Activated CD4-positive, alpha-beta T cell treated with anti-CD3 and anti-CD28 coated beads for 36 hours (primary cell): ENCODE measurements at regions not wholly inside any gene's neighbourhood (a gene's known extent, or its start where the extent isn't known, plus 50 kb on each side); places are given as distances from the start of the nearest gene placed in this dataset.
"Not testable (repeated sequence)": the region's sequence is repeated elsewhere in the genome, so short reads cannot be mapped to it uniquely, and the experiment has no call there.

Experiments used
- ATAC-seq: fragments of 200-7000 bp; cut with Tn5 transposase; one replicate; pipeline ENCODE4 v1.10.0; 2021; ENCODE audit warnings: mild to moderate bottlenecking, moderate library complexity
- CTCF ChIA-PET: fragments of 350-600 bp; sonication (Branson Sonifier 250); formaldehyde crosslinking; loops from one replicate; lab custom pipeline; 2021; ENCODE audit warnings: antibody characterized with exemption; lab: Charles Lee
- POLR2A ChIA-PET: fragments of 350-600 bp; sonication (Branson Sonifier 250); formaldehyde crosslinking; loops from one replicate; lab custom pipeline; 2021; ENCODE audit warnings: antibody characterized with exemption, inconsistent platforms; lab: Charles Lee
- DNase-seq: peaks from one replicate; pipeline ENCODE4 v3.0.0-alpha.2; 2020
- H3K27ac Mint-ChIP-seq: one replicate; pipeline ENCODE4 v1.8.0; 2021; ENCODE audit warnings: mixed read lengths
- H3K27me3 Mint-ChIP-seq: one replicate; pipeline ENCODE4 v1.8.0; 2021; ENCODE audit warnings: mixed read lengths
- H3K36me3 Mint-ChIP-seq: one replicate; pipeline ENCODE4 v1.8.0; 2021; ENCODE audit warnings: low read depth, mixed read lengths
- H3K4me1 Mint-ChIP-seq: one replicate; pipeline ENCODE4 v1.8.0; 2021; ENCODE audit warnings: mixed read lengths
- H3K4me3 Mint-ChIP-seq: one replicate; pipeline ENCODE4 v1.8.0; 2021; ENCODE audit warnings: mild to moderate bottlenecking, moderate library complexity, mixed read lengths
- H3K9me3 Mint-ChIP-seq: one replicate; pipeline ENCODE4 v1.8.0; 2021; ENCODE audit warnings: low read depth, mixed read lengths
- intact Hi-C, 2 experiments: fragments of 100-400 bp; cut with DNase I in 1 of 2; cut with micrococcal nuclease in 1 of 2; formaldehyde crosslinking; loops; one replicate each; pipeline versions ENCODE4 v1.14.2 to v1.15.1; 2022 to 2024; cut with DNase I, micrococcal nuclease

DNA sequence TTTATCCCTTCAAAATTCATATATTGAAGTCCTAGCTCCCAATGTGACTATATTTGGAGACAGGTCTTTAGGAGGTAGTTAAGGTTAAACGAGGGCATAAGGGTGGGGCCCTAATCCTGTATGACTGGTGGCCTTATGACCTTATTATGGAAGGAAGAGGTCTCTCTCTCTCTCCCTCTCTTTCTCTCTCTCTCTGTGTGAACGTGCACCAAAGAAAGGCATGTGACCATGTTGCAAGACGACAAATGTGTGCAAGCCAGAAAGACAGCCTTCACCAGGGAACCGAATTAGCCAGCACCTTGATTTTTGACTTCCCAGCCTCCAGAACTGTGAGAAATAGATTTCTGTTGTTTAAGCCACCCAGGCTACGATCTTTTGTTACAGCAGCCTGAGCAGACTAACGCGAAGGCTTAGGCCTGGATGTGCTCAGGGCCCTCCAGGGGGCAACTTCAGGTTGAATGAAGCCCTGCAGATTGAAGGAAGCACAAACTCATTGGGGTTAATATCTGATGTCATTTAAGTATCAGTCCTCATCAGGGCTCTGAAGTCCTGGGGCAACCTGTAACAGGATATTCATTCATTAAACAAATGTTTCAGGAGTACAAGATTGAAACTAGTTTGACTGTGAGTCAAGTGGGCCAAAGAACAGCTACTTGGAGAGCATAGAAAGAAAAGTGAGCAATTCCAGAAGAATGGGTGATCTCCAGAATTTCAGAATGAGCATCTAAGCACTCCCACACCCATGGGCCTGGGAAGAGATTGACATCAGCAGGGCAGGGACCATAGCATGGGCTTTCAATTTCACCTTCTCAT lies 157.4 kb upstream of the TNFAIP3 start:
- peaks cover 6% of the 10 kb centered on the region for H3K36me3 Mint-ChIP-seq
- H3K9me3 Mint-ChIP-seq, result peaks cover 15% of the 10 kb centered on the region
- H3K27me3 Mint-ChIP-seq, result no peaks in the 10 kb centered on the region
- ChIA-PET POLR2A (interaction anchor here (0.6 to 2.2 kb wide), 9 partner anchors 11 to 1059 kb away, joined by 3 to 14 read pairs (median 3); partner anchors contain the start of gene TNFAIP3), CTCF (interaction anchor here (1.0 to 3.0 kb wide), 11 partner anchors 7 to 297 kb away, joined by 3 to 88 read pairs (median 6); partner anchors contain the start of gene TNFAIP3)
- ATAC-seq (peak; percentile 65), DNase-seq (peak; percentile 71)
- H3K4me1 Mint-ChIP-seq, result peaks cover 77% of the 10 kb centered on the region
- peak overlapping the region; percentile 22 for H3K4me3 Mint-ChIP-seq
- peak overlapping the region; percentile 91 for H3K27ac Mint-ChIP-seq
- intact Hi-C loops, result loop anchor here in 1 of 2 experiments (2.0 kb wide), 2 partner anchors 81 to 89 kb away; no protein-coding TSS in a partner anchor

DNA sequence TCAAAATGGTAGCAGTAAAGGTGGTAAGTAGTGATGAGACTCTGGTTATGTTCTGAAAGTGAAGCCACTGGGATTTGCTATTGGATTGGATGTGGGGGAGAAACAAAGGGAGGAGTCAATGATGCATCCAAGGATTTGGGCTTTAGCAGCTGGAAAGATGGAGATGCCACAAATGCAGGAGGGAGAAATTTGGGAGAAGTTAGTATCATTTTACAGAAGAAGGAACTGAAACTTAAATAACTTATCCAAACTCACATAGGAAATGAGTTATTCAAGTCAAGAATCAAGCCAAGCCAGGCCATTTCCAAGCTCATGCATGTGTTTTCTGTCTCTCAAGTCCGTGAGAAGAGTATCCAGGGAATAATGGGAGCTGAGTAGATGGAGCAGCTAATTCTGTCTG lies 155.1 kb upstream of the TNFAIP3 start:
- POLR2A ChIA-PET, result no interaction called here
- CTCF ChIA-PET, result interaction anchor here (0.6 to 1.1 kb wide), 5 partner anchors 157 to 264 kb away, joined by 3 to 4 read pairs (median 3); no protein-coding TSS in a partner anchor
- peaks cover 79% of the 10 kb centered on the region for H3K4me1 Mint-ChIP-seq
- DNase-seq (no peak), ATAC-seq (no peak)
- H3K36me3 Mint-ChIP-seq, result peaks cover 6% of the 10 kb centered on the region
- peaks cover 15% of the 10 kb centered on the region for H3K9me3 Mint-ChIP-seq
- intact Hi-C loops, result no loop called here
- H3K27me3 Mint-ChIP-seq, result no peaks in the 10 kb centered on the region
- H3K27ac Mint-ChIP-seq, result no peak overlapping the region
- no peak overlapping the region for H3K4me3 Mint-ChIP-seq

DNA sequence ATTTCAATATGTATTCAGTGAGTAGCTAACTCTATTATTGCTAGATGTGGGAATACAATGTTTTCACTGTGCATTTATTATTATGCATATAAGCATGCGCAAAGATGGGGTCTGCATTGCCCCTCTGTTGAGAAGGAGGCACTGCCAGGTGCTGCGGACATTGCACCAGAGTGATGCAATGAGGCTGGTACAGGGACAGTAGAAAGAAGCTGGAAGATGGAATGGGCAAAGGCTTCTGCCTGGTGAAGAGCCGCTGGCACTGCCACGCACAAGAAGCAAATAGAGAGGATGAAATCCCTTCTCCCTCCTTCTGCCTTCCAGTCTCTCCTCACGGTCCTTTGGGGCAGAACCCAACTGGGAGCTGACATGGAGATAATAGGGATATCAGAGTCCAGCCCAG lies 154.5 kb upstream of the TNFAIP3 start:
- Mint-ChIP-seq H3K36me3 (peaks cover 6% of the 10 kb centered on the region), H3K9me3 (peaks cover 15% of the 10 kb centered on the region), H3K4me3 (no peak overlapping the region), H3K4me1 (peaks cover 80% of the 10 kb centered on the region), H3K27ac (no peak overlapping the region), H3K27me3 (no peaks in the 10 kb centered on the region)
- ChIA-PET POLR2A (no interaction called here), CTCF (interaction anchor here (0.6 to 1.5 kb wide), 7 partner anchors 87 to 263 kb away, joined by 3 to 10 read pairs (median 3); no protein-coding TSS in a partner anchor)
- ATAC-seq (no peak), DNase-seq (no peak)
- intact Hi-C loops, result no loop called here

DNA sequence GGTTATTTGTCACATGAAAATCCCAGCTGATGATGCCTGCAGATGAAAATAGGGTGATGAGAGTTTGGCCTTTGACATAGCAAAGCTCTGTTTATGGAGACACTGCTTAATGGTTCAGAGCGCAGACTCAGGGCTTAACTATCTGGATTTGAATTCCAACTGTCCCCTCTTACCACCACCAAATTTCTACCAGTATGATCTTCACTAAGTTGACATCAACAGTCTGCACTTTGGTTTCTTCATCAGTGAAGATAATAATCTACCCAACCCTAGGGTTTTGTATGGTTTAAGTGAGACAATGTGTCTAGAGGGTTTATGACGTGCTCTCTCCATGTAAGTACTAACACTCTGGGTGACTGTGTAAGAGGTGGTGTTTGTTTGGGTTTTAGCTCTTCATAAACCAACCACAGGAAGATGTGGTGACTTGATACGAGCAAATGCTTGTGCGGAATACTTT lies 151.4 kb upstream of the TNFAIP3 start:
- peak; percentile 89 for ATAC-seq
- peaks cover 59% of the 10 kb centered on the region for H3K4me1 Mint-ChIP-seq
- H3K9me3 Mint-ChIP-seq, result peaks cover 13% of the 10 kb centered on the region
- intact Hi-C loops, result no loop called here
- no peak overlapping the region for H3K4me3 Mint-ChIP-seq
- no peaks in the 10 kb centered on the region for H3K27me3 Mint-ChIP-seq
- ChIA-PET POLR2A (interaction anchor here (0.6 to 1.1 kb wide), 5 partner anchors 16 to 195 kb away, joined by 3 to 10 read pairs (median 3); no protein-coding TSS in a partner anchor), CTCF (interaction anchor here (0.6 to 3.5 kb wide), 11 partner anchors 7 to 601 kb away, joined by 3 to 19 read pairs (median 6); partner anchors contain the start of gene TNFAIP3)
- no peak for DNase-seq
- H3K27ac Mint-ChIP-seq, result peak overlapping the region; percentile 69
- no peaks in the 10 kb centered on the region for H3K36me3 Mint-ChIP-seq

DNA sequence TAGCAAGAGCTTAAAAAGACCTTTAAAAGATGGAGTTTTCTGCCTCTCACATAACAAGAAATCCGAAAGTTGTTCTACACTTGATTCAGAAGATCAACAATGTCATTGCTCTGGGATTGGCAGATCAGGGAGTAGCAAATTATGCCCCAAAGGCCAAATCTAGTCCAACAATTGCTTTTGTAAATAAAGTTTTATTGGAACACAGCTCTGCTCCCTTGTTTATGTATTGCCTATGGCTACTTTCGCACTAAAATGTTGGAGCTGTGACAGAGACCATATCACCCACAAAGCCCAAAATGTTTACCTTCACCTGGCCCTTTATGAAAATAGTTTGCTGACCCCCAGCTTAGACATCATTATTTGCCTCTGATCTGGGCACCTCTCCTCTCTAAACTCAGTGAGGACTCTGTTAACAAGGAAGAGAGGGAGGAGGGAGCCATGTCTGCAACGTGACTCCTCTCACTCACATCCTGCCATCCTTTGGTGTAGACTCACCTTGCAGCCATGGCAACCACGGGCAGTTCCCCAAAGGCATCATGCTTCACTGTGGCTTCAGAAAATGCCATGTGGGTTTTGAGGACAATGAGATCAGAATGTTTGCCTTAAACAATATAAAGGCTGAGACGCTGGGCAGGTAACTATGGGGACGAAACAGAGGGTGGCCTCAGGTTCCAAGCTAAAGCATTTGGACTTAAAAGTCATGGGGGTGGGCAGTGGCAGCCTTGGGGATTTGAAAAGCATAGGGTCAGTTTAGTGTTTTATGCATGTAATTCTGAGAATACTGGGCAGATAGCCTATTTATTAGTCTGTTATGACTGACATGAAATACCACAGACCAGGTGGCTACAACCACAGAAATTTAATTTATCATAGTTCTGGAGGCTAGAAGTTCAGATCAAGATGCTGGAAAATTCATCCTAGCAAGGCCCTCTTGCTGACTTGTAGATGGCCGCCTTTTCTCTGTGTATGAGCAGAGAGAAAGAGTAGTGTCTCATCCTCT lies 149.7 kb upstream of the TNFAIP3 start:
- Mint-ChIP-seq H3K4me1 (peaks cover 45% of the 10 kb centered on the region), H3K36me3 (no peaks in the 10 kb centered on the region), H3K9me3 (peaks cover 8% of the 10 kb centered on the region), H3K27ac (peak overlapping the region; percentile 73), H3K4me3 (peak overlapping the region; percentile 0), H3K27me3 (no peaks in the 10 kb centered on the region)
- peak; percentile 82 for ATAC-seq
- ChIA-PET CTCF (interaction anchor here (0.6 to 3.5 kb wide), 18 partner anchors 9 to 224 kb away, joined by 3 to 19 read pairs (median 4); partner anchors contain the start of gene TNFAIP3), POLR2A (interaction anchor here (1.0 kb wide), 1 partner anchor 163 kb away, joined by 3 read pairs; no protein-coding TSS in a partner anchor)
- peak; percentile 88 for DNase-seq
- intact Hi-C loops, result loop anchor here (1.0 kb wide), 1 partner anchor 9 kb away; no protein-coding TSS in a partner anchor

DNA sequence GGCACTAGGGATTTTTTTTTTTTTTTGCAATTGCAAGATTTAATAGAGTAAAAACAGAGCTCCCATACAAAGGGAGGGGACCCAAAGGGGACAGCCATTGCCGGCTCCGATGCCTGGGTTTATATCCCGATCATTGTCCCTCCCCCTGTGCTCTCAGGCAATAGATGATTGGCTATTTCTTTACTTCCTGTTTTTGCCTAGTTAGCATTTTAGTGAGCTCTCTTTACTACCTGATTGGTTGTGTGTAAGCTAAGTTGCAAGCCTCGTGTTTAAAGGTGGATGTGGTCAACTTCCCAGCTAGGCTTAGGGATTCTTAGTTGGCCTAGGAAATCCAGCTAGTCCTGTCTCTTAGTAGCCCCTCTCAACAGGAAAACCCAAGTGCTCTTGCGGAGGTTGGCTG lies 148.2 kb upstream of the TNFAIP3 start:
- H3K36me3 Mint-ChIP-seq, H3K9me3 Mint-ChIP-seq, H3K4me3 Mint-ChIP-seq, H3K27me3 Mint-ChIP-seq, ATAC-seq, intact Hi-C loops, DNase-seq, POLR2A ChIA-PET, H3K27ac Mint-ChIP-seq: not testable (repeated sequence)
- peaks cover 54% of the 10 kb centered on the region for H3K4me1 Mint-ChIP-seq
- CTCF ChIA-PET, result interaction anchor here (1.0 to 1.1 kb wide), 2 partner anchors 10 to 11 kb away, joined by 3 read pairs; no protein-coding TSS in a partner anchor

DNA sequence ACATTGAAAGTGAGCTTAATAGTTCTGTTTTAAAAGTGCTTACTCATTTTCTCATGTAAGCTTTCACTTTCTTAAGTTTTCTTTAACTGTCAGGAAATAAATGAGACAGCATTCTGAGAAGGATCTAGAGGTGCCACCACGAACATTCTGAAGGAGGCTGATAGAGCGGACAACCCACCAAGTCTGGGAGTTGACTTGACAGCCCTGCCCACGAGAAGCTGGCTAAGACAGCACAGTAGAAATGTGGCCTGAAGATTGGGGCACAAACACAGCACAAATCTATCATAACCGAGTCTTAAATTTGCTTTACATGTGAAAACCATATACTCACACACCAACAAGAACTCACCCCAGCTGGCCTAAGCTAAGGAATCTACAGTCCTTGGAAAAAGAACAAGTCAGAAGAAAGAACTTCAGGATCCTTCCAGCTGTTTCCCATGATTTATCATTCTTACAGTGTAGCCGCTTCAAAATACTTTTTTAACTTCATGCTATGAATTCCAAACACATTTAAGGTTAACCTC lies 144.2 kb upstream of the TNFAIP3 start:
- ATAC-seq (peak; percentile 82), DNase-seq (peak; percentile 41)
- ChIA-PET CTCF (interaction anchor here (0.6 to 1.4 kb wide), 10 partner anchors 10 to 282 kb away, joined by 3 to 7 read pairs (median 3); partner anchors contain the start of gene TNFAIP3), POLR2A (no interaction called here)
- Mint-ChIP-seq H3K4me1 (peaks cover 17% of the 10 kb centered on the region), H3K36me3 (no peaks in the 10 kb centered on the region), H3K27ac (peak overlapping the region; percentile 43), H3K27me3 (peaks cover 3% of the 10 kb centered on the region), H3K4me3 (no peak overlapping the region), H3K9me3 (no peaks in the 10 kb centered on the region)
- intact Hi-C loops, result no loop called here

DNA sequence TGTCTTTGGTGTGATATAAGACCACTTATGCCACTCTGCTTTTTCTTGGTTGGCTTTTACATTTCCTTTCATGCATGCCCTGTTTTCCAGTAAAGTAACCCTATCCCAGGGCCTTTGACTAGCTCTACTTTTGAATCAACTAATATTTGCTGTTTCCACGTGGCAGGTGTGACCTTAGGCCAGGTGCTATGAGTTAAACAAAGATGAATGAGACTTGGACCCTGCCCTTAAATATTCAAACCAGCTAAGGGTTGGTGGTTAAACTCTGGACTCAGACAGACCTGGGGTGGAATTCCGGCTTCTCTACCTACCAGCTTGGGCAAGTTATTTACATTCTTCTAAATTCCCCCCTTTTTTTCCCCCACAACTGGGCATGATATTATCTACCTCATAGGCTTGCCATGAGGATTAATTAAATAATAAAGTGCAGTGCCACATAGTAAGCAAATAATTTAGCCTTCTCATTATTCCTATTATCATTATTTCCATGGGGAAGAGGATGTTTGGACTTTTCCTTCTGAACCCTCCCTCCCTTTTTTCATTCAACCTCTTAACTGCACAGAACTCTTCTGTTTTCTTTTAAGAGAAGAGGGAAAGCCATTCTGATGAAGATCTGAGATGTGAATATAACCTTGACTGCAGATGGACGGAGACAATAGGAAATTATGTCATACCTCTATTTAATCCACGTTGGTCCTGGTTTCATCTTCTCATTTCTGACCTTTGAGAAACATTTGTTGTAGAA lies 143.6 kb upstream of the TNFAIP3 start:
- no peak for DNase-seq
- H3K36me3 Mint-ChIP-seq, result no peaks in the 10 kb centered on the region
- peaks cover 4% of the 10 kb centered on the region for H3K27me3 Mint-ChIP-seq
- CTCF ChIA-PET, result interaction anchor here (0.6 to 1.4 kb wide), 9 partner anchors 9 to 252 kb away, joined by 3 to 7 read pairs (median 3); partner anchors contain the start of gene TNFAIP3
- ATAC-seq, result no peak
- H3K27ac Mint-ChIP-seq, result no peak overlapping the region
- POLR2A ChIA-PET, result no interaction called here
- H3K4me1 Mint-ChIP-seq, result peaks cover 10% of the 10 kb centered on the region
- intact Hi-C loops, result no loop called here
- H3K9me3 Mint-ChIP-seq, result no peaks in the 10 kb centered on the region
- H3K4me3 Mint-ChIP-seq, result no peak overlapping the region

DNA sequence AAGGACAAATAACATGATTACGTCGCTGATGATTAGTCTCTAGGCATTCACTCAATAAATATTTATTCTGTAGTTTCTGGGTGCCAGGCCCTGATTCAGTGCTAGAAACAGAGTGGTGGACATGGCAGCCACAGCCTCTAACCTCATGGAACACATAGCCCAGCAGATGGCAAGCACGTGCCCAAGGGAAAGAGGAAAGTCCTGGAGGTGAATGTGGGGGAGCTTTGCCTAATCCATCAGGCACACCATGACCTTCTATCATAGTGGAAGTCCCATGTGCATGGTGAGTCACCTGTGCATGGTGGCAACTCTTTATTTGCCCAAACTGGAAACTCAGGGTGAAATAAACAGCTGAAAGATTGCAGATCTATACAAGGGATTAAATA lies 143.0 kb upstream of the TNFAIP3 start:
- H3K4me1 Mint-ChIP-seq, result peaks cover 9% of the 10 kb centered on the region
- intact Hi-C loops, result no loop called here
- H3K9me3 Mint-ChIP-seq, result no peaks in the 10 kb centered on the region
- H3K4me3 Mint-ChIP-seq, result no peak overlapping the region
- ChIA-PET POLR2A (no interaction called here), CTCF (interaction anchor here (1.2 to 1.4 kb wide), 3 partner anchors 9 to 252 kb away, joined by 3 to 4 read pairs (median 3); no protein-coding TSS in a partner anchor)
- no peaks in the 10 kb centered on the region for H3K36me3 Mint-ChIP-seq
- no peak overlapping the region for H3K27ac Mint-ChIP-seq
- DNase-seq, result no peak
- H3K27me3 Mint-ChIP-seq, result peaks cover 4% of the 10 kb centered on the region
- ATAC-seq, result no peak
